GM23338 (cell line): ENCODE measurements at regions not wholly inside any gene's neighbourhood (a gene's known extent, or its start where the extent isn't known, plus 50 kb on each side); places are given as distances from the start of the nearest gene placed in this dataset.
A peak's percentile ranks its signal among the peaks of the same experiment; 100 is the strongest.

Experiments used
- ATAC-seq: fragments of 200-7000 bp; cut with Tn5 transposase; 3 replicates; pipeline ENCODE4 v1.9.1; 2020
- DNase-seq: peaks from one replicate; pipeline ENCODE4 v3.0.0-alpha.2; 2015; ENCODE audit warnings: low spot score
- H2AFZ ChIP-seq: fragments of 200-600 bp; sonication (generic); 2 replicates; pipeline ENCODE4 v1.8.0; 2016; ENCODE audit warnings: antibody characterized with exemption, mild to moderate bottlenecking, moderate library complexity
- H3F3A ChIP-seq: fragments of 200-600 bp; sonication (generic); replicated peaks from 2 replicates; pipeline ENCODE4 v1.8.0; 2017; ENCODE audit warnings: antibody characterized with exemption, mixed run types, low read depth
- H3K27ac ChIP-seq: fragments of 200-600 bp; sonication (generic); 2 replicates; pipeline ENCODE4 v1.6.1; 2016; ENCODE audit warnings: low read depth
- H3K27me3 ChIP-seq: fragments of 200-600 bp; sonication (generic); 2 replicates; pipeline ENCODE4 v1.8.0; 2016; ENCODE audit warnings: mild to moderate bottlenecking, mixed run types, moderate library complexity; ENCODE audit not compliant: insufficient read depth
- H3K36me3 ChIP-seq: fragments of 200-600 bp; sonication (generic); 2 replicates; pipeline ENCODE4 v1.8.0; 2016; ENCODE audit warnings: mild to moderate bottlenecking; ENCODE audit not compliant: insufficient read depth
- H3K4me1 ChIP-seq: fragments of 200-600 bp; sonication (generic); 2 replicates; pipeline ENCODE4 v1.8.0; 2016; ENCODE audit warnings: mild to moderate bottlenecking, moderate library complexity; ENCODE audit not compliant: insufficient read depth
- H3K4me2 ChIP-seq: fragments of 200-600 bp; sonication (generic); 2 replicates; pipeline ENCODE4 v1.7.1; 2017; ENCODE audit warnings: mixed run types
- H3K4me3 ChIP-seq: fragments of 200-600 bp; sonication (generic); 2 replicates; pipeline ENCODE4 v1.6.1; 2016; ENCODE audit warnings: mixed run types
- H3K79me2 ChIP-seq: fragments of 200-600 bp; sonication (generic); replicated peaks from 2 replicates; pipeline ENCODE4 v1.8.0; 2017; ENCODE audit warnings: mild to moderate bottlenecking; ENCODE audit not compliant: insufficient read depth
- H3K9me2 ChIP-seq: fragments of 200-600 bp; sonication (generic); 2 replicates; pipeline ENCODE4 v1.8.0; 2017; ENCODE audit not compliant: insufficient read depth
- H4K20me1 ChIP-seq: fragments of 200-600 bp; sonication (generic); replicated peaks from 2 replicates; pipeline ENCODE4 v1.8.0; 2017; ENCODE audit warnings: mild to moderate bottlenecking; ENCODE audit not compliant: insufficient read depth
- H3K27ac Mint-ChIP-seq: 2 replicates; pipeline ENCODE4 v1.8.0; 2020; ENCODE audit warnings: inconsistent platforms, mild to moderate bottlenecking, moderate library complexity, mixed read lengths
- H3K27me3 Mint-ChIP-seq: 3 replicates; pipeline ENCODE4 v1.8.0; 2022; ENCODE audit warnings: low read depth, mild to moderate bottlenecking, moderate library complexity, mixed read lengths, inconsistent platforms; ENCODE audit not compliant: insufficient read depth, poor library complexity
- H3K36me3 Mint-ChIP-seq: 3 replicates; pipeline ENCODE4 v1.8.0; 2021; ENCODE audit warnings: low read depth, mild to moderate bottlenecking, inconsistent platforms, moderate library complexity, mixed read lengths
- H3K4me1 Mint-ChIP-seq: 3 replicates; pipeline ENCODE4 v1.8.0; 2020; ENCODE audit warnings: mild to moderate bottlenecking, inconsistent platforms, mixed read lengths
- H3K4me3 Mint-ChIP-seq: 3 replicates; pipeline ENCODE4 v1.8.0; 2021; ENCODE audit warnings: moderate library complexity, mild to moderate bottlenecking, inconsistent platforms, mixed read lengths
- H3K9me3 Mint-ChIP-seq: 3 replicates; pipeline ENCODE4 v1.8.0; 2020; ENCODE audit warnings: moderate library complexity, mild to moderate bottlenecking, inconsistent platforms, mixed read lengths
- CTCF ChIP-seq, 2 experiments: fragments of 200-600 bp in 1 of 2; sonication (generic) in 1 of 2; conservative IDR thresholded peaks; 2 replicates each; pipeline versions ENCODE4 v1.5.1 to v1.6.1; 2016 to 2017; ENCODE audit warnings: antibody characterized with exemption in 2 of 2, low read depth in 2 of 2, mild to moderate bottlenecking in 2 of 2, moderate library complexity in 1 of 2
- JUNB ChIP-seq: IDR thresholded peaks from one replicate; pipeline ENCODE4 v1.6.1; 2016; ENCODE audit warnings: antibody characterized with exemption; ENCODE audit not compliant: unreplicated experiment
- NANOG ChIP-seq: IDR thresholded peaks from 2 replicates; pipeline ENCODE4 v1.6.1; 2016; ENCODE audit warnings: antibody characterized with exemption, borderline replicate concordance
- STAT1 ChIP-seq: IDR thresholded peaks from one replicate; pipeline ENCODE4 v1.6.1; 2016; ENCODE audit warnings: antibody characterized with exemption; ENCODE audit not compliant: unreplicated experiment
- ZNF331 ChIP-seq: fragments of 250-450 bp; sonication (Bioruptor Pico); IDR thresholded peaks from 2 replicates; pipeline ENCODE4 v1.5.0; 2020; ENCODE audit warnings: low read depth, mild to moderate bottlenecking, moderate library complexity
- TF ChIP-seq, protein P1 (sequence below): fragments of 250-450 bp; sonication (Bioruptor Pico); IDR thresholded peaks from 2 replicates; pipeline ENCODE4 v1.5.0; 2020; ENCODE audit warnings: mild to moderate bottlenecking, moderate library complexity
- TF ChIP-seq, protein P2 (sequence below): IDR thresholded peaks from one replicate; pipeline ENCODE4 v1.6.1; 2018; ENCODE audit warnings: antibody characterized with exemption; ENCODE audit not compliant: unreplicated experiment

DNA sequence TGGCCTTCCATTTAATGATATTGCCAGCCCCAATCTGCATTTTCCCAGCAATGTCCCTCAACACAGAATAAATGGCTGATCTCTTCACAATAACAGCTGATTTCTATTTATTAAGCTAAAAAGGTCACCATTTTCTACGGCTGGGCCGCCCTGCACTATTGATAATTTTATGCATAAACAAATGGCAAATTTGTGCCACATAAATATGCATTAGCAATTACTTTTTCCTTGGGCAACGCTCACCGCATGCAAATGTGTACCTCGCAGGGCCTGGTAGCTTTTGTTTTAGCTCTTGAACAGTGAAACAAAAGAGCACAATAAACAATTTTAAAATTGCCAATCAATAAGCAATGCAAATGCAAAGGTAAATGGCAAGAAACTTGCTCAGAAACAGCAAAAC, 331.9 kb upstream of the SOX5 start (continued):
- TF ChIP-seq, protein P1, sequence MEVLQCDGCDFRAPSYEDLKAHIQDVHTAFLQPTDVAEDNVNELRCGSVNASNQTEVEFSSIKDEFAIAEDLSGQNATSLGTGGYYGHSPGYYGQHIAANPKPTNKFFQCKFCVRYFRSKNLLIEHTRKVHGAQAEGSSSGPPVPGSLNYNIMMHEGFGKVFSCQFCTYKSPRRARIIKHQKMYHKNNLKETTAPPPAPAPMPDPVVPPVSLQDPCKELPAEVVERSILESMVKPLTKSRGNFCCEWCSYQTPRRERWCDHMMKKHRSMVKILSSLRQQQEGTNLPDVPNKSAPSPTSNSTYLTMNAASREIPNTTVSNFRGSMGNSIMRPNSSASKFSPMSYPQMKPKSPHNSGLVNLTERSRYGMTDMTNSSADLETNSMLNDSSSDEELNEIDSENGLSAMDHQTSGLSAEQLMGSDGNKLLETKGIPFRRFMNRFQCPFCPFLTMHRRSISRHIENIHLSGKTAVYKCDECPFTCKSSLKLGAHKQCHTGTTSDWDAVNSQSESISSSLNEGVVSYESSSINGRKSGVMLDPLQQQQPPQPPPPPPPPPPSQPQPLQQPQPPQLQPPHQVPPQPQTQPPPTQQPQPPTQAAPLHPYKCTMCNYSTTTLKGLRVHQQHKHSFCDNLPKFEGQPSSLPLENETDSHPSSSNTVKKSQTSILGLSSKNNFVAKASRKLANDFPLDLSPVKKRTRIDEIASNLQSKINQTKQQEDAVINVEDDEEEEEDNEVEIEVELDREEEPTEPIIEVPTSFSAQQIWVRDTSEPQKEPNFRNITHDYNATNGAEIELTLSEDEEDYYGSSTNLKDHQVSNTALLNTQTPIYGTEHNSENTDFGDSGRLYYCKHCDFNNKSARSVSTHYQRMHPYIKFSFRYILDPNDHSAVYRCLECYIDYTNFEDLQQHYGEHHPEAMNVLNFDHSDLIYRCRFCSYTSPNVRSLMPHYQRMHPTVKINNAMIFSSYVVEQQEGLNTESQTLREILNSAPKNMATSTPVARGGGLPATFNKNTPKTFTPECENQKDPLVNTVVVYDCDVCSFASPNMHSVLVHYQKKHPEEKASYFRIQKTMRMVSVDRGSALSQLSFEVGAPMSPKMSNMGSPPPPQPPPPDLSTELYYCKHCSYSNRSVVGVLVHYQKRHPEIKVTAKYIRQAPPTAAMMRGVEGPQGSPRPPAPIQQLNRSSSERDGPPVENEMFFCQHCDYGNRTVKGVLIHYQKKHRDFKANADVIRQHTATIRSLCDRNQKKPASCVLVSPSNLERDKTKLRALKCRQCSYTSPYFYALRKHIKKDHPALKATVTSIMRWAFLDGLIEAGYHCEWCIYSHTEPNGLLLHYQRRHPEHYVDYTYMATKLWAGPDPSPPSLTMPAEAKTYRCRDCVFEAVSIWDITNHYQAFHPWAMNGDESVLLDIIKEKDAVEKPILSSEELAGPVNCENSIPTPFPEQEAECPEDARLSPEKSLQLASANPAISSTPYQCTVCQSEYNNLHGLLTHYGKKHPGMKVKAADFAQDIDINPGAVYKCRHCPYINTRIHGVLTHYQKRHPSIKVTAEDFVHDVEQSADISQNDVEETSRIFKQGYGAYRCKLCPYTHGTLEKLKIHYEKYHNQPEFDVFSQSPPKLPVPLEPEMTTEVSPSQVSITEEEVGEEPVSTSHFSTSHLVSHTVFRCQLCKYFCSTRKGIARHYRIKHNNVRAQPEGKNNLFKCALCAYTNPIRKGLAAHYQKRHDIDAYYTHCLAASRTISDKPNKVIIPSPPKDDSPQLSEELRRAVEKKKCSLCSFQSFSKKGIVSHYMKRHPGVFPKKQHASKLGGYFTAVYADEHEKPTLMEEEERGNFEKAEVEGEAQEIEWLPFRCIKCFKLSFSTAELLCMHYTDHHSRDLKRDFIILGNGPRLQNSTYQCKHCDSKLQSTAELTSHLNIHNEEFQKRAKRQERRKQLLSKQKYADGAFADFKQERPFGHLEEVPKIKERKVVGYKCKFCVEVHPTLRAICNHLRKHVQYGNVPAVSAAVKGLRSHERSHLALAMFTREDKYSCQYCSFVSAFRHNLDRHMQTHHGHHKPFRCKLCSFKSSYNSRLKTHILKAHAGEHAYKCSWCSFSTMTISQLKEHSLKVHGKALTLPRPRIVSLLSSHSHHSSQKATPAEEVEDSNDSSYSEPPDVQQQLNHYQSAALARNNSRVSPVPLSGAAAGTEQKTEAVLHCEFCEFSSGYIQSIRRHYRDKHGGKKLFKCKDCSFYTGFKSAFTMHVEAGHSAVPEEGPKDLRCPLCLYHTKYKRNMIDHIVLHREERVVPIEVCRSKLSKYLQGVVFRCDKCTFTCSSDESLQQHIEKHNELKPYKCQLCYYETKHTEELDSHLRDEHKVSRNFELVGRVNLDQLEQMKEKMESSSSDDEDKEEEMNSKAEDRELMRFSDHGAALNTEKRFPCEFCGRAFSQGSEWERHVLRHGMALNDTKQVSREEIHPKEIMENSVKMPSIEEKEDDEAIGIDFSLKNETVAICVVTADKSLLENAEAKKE (CRISPR knock-in tag): no peak
- TF ChIP-seq STAT1: no peak

DNA sequence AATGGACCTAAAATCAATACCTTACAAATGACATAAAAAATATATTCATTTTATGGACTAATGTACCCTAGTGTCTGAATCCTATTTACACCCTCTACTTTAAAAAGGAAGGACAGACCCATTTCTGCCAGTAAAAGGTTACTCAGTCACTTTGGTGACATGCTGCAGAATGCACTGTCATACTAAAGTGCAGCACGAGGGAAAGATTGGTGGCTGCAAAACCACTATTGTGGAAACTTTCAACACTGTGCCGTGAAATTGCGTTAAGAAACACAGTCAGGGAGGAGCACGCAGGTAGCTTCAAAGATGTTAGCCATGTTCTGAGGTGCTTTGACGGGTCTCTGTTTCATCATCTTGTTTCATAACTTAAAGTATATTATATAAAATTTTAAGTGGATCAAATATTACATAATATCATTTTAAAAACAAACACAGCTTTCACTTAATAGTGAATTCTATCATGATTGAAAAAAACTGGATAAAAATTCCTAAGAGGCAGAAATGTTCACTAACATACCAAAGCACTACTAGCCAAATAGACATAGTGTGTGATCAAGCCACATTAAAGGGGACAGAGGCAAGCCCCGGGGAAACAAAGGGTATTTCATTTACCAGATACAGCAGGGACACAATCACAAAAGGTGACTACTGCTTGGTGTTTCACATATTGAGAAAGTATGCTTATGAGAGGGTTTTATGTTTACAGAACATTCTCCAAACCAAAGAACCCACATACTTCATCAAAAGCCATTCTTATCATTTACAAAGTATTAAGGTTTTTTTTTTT, 330.8 kb upstream of the SOX5 start:
- no peak overlapping the region for H2AFZ ChIP-seq
- TF ChIP-seq NANOG (no peak), ZNF331 (CRISPR knock-in tag) (no peak), STAT1 (no peak), JUNB (no peak), CTCF (conservative IDR thresholded peaks at IDR 0.05; ENCODE audit: low read depth in 2 of 2) (no peak)
- TF ChIP-seq, protein P2, sequence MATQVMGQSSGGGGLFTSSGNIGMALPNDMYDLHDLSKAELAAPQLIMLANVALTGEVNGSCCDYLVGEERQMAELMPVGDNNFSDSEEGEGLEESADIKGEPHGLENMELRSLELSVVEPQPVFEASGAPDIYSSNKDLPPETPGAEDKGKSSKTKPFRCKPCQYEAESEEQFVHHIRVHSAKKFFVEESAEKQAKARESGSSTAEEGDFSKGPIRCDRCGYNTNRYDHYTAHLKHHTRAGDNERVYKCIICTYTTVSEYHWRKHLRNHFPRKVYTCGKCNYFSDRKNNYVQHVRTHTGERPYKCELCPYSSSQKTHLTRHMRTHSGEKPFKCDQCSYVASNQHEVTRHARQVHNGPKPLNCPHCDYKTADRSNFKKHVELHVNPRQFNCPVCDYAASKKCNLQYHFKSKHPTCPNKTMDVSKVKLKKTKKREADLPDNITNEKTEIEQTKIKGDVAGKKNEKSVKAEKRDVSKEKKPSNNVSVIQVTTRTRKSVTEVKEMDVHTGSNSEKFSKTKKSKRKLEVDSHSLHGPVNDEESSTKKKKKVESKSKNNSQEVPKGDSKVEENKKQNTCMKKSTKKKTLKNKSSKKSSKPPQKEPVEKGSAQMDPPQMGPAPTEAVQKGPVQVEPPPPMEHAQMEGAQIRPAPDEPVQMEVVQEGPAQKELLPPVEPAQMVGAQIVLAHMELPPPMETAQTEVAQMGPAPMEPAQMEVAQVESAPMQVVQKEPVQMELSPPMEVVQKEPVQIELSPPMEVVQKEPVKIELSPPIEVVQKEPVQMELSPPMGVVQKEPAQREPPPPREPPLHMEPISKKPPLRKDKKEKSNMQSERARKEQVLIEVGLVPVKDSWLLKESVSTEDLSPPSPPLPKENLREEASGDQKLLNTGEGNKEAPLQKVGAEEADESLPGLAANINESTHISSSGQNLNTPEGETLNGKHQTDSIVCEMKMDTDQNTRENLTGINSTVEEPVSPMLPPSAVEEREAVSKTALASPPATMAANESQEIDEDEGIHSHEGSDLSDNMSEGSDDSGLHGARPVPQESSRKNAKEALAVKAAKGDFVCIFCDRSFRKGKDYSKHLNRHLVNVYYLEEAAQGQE: no peak

More for the DNA sequence above, 330.8 kb upstream of the SOX5 start:
- Mint-ChIP-seq H3K4me1 (peaks cover 40% of the 10 kb centered on the region), H3K27me3 (no peaks in the 10 kb centered on the region), H3K27ac (no peak overlapping the region), H3K9me3 (no peaks in the 10 kb centered on the region), H3K36me3 (no peaks in the 10 kb centered on the region), H3K4me3 (no peak overlapping the region)
- Histone ChIP-seq H4K20me1 (no peaks in the 10 kb centered on the region), H3K36me3 (no peaks in the 10 kb centered on the region), H3K4me3 (no peak overlapping the region), H3K27me3 (no peaks in the 10 kb centered on the region), H3K4me1 (peaks cover 30% of the 10 kb centered on the region), H3K79me2 (no peaks in the 10 kb centered on the region), H3K9me2 (no peaks in the 10 kb centered on the region), H3F3A (no peaks in the 10 kb centered on the region), H3K4me2 (0 out of 2 replicates have a peak overlapping the region, but pooled peaks have one; percentile 28), H3K27ac (peak overlapping the region; percentile 48; the same call in 1 of the 2 replicates)
- ATAC-seq: peak; percentile 31; the same call in 1 of the 3 replicates
- DNase-seq: no peak
